SK-N-SH treated with all-trans-retinoic acid at 6 μM for 48 hours (cell line): ENCODE measurements at regions not wholly inside any gene's neighbourhood (a gene's known extent, or its start where the extent isn't known, plus 50 kb on each side); places are given as distances from the start of the nearest gene placed in this dataset.

ENCODE experiments used
- ATAC-seq: fragments of 200-7000 bp; cut with Tn5 transposase; 3 replicates; pipeline ENCODE4 v1.9.1; 2020; ENCODE audit warnings: mild to moderate bottlenecking, moderate library complexity
- ARNTL ChIP-seq: fragments of 450-650 bp; formaldehyde crosslinking; IDR thresholded peaks from 2 replicates; pipeline ENCODE4 v1.5.0; 2020; ENCODE audit warnings: low read depth, mild to moderate bottlenecking, moderate library complexity, borderline replicate concordance
- BACH2 ChIP-seq: fragments of 250-450 bp; sonication (Bioruptor Pico); IDR thresholded peaks from 2 replicates; pipeline ENCODE4 v1.9.0; 2021; ENCODE audit warnings: mild to moderate bottlenecking, borderline replicate concordance
- CREB5 ChIP-seq: fragments of 250-450 bp; sonication (Bioruptor Pico); IDR thresholded peaks from 2 replicates; pipeline ENCODE4 v1.5.1; 2020; ENCODE audit warnings: low read depth, mild to moderate bottlenecking, moderate library complexity
- CSDC2 ChIP-seq: fragments of 250-450 bp; sonication (Bioruptor Pico); IDR thresholded peaks from 2 replicates; pipeline ENCODE4 v1.5.0; 2020; ENCODE audit warnings: mild to moderate bottlenecking, moderate library complexity
- CSRNP3 ChIP-seq: fragments of 250-450 bp; sonication (Bioruptor Pico); IDR thresholded peaks from 2 replicates; pipeline ENCODE4 v1.5.1; 2021; ENCODE audit warnings: mild to moderate bottlenecking, moderate library complexity
- ESRRG ChIP-seq: fragments of 250-450 bp; sonication (Bioruptor Pico); IDR thresholded peaks from 2 replicates; pipeline ENCODE4 v1.6.1; 2021; ENCODE audit warnings: mild to moderate bottlenecking
- GLIS3 ChIP-seq: fragments of 250-450 bp; sonication (Bioruptor Pico); IDR thresholded peaks from 2 replicates; pipeline ENCODE4 v1.5.0; 2020; ENCODE audit warnings: mild to moderate bottlenecking, moderate library complexity
- ISL1 ChIP-seq: fragments of 250-450 bp; sonication (Bioruptor Pico); IDR thresholded peaks from 2 replicates; pipeline ENCODE4 v2.1.2; 2022; ENCODE audit warnings: mild to moderate bottlenecking, moderate library complexity
- PATZ1 ChIP-seq: fragments of 250-450 bp; sonication (Bioruptor Pico); IDR thresholded peaks from 2 replicates; pipeline ENCODE4 v1.8.0; 2020; ENCODE audit warnings: mild to moderate bottlenecking, moderate library complexity, borderline replicate concordance
- POU6F1 ChIP-seq: fragments of 250-450 bp; sonication (Bioruptor Pico); IDR thresholded peaks from 2 replicates; pipeline ENCODE4 v1.8.0; 2021; ENCODE audit warnings: low read depth, mild to moderate bottlenecking, moderate library complexity, borderline replicate concordance
- RARB ChIP-seq: fragments of 250-450 bp; sonication (Bioruptor Pico); IDR thresholded peaks from 2 replicates; pipeline ENCODE4 v1.8.0; 2021; ENCODE audit warnings: mild to moderate bottlenecking, moderate library complexity
- SNAI2 ChIP-seq: fragments of 250-450 bp; sonication (Bioruptor Pico); IDR thresholded peaks from 2 replicates; pipeline ENCODE4 v1.5.0; 2020; ENCODE audit warnings: mild to moderate bottlenecking, moderate library complexity
- TCF4 ChIP-seq: fragments of 250-450 bp; sonication (Bioruptor Pico); IDR thresholded peaks from 2 replicates; pipeline ENCODE4 v1.8.0; 2021; ENCODE audit warnings: mild to moderate bottlenecking, moderate library complexity, borderline replicate concordance
- TOX ChIP-seq: fragments of 250-450 bp; sonication (Bioruptor Pico); IDR thresholded peaks from 2 replicates; pipeline ENCODE4 v1.8.0; 2021; ENCODE audit warnings: mild to moderate bottlenecking, moderate library complexity, borderline replicate concordance
- TSHZ2 ChIP-seq: fragments of 250-450 bp; sonication (Bioruptor Pico); IDR thresholded peaks from 2 replicates; pipeline ENCODE4 v1.5.0; 2020; ENCODE audit warnings: mild to moderate bottlenecking, moderate library complexity
- ZC3H10 ChIP-seq: fragments of 250-450 bp; sonication (Bioruptor Pico); IDR thresholded peaks from 2 replicates; pipeline ENCODE4 v1.5.1; 2021; ENCODE audit warnings: mild to moderate bottlenecking, moderate library complexity
- ZFP3 ChIP-seq: fragments of 250-450 bp; sonication (Bioruptor Pico); IDR thresholded peaks from 2 replicates; pipeline ENCODE4 v1.5.0; 2020; ENCODE audit warnings: mild to moderate bottlenecking, moderate library complexity
- ZFP30 ChIP-seq: fragments of 450-650 bp; formaldehyde crosslinking; IDR thresholded peaks from 2 replicates; pipeline ENCODE4 v1.5.0; 2022; ENCODE audit warnings: mild to moderate bottlenecking, moderate library complexity
- ZNF565 ChIP-seq: fragments of 450-650 bp; formaldehyde crosslinking; conservative IDR thresholded peaks from 2 replicates; pipeline ENCODE4 v1.5.0; 2020; ENCODE audit warnings: low read depth, mild to moderate bottlenecking, moderate library complexity
- ZNF70 ChIP-seq: fragments of 450-650 bp; formaldehyde crosslinking; IDR thresholded peaks from 2 replicates; pipeline ENCODE4 v1.5.0; 2020; ENCODE audit warnings: mild to moderate bottlenecking, moderate library complexity
- ZNF8 ChIP-seq: fragments of 450-650 bp; formaldehyde crosslinking; IDR thresholded peaks from 2 replicates; pipeline ENCODE4 v1.5.0; 2020; ENCODE audit warnings: mild to moderate bottlenecking, moderate library complexity

GRCh38 chr5:2472670-2473069, 278.8 kb downstream of the IRX2 start (continued):
- no peak for TF ChIP-seq SNAI2 (CRISPR knock-in tag)
- TF ChIP-seq CREB5 (CRISPR knock-in tag), result no peak

GRCh38 chr5:2471152-2471879, 280.2 kb downstream of the IRX2 start:
- TF ChIP-seq CSDC2 (CRISPR knock-in tag), result no peak
- TF ChIP-seq TCF4, result no peak
- TF ChIP-seq ARNTL (CRISPR knock-in tag), result no peak
- TF ChIP-seq ZNF70, result no peak
- TF ChIP-seq ESRRG (CRISPR knock-in tag), result no peak
- TF ChIP-seq PATZ1 (CRISPR knock-in tag), result no peak
- TF ChIP-seq ZFP30 (CRISPR knock-in tag), result no peak
- TF ChIP-seq ZNF565, result no peak
- no peak for TF ChIP-seq CREB5 (CRISPR knock-in tag)
- TF ChIP-seq RARB, result no peak
- ATAC-seq, result no peak

GRCh38 chr5:2466966-2467365, 284.5 kb downstream of the IRX2 start:
- TF ChIP-seq ESRRG (CRISPR knock-in tag) (no peak), CREB5 (CRISPR knock-in tag) (no peak), PATZ1 (CRISPR knock-in tag) (no peak), CSDC2 (CRISPR knock-in tag) (no peak), GLIS3 (no peak), ZFP30 (CRISPR knock-in tag) (no peak), TOX (CRISPR knock-in tag) (no peak), SNAI2 (CRISPR knock-in tag) (no peak), ISL1 (no peak), BACH2 (no peak), ZC3H10 (no peak), POU6F1 (no peak), CSRNP3 (CRISPR knock-in tag) (no peak), TCF4 (no peak), ZFP3 (CRISPR knock-in tag) (no peak), TSHZ2 (CRISPR knock-in tag) (no peak), ZNF565 (no peak), ZNF70 (no peak), ZNF8 (CRISPR knock-in tag) (no peak), ARNTL (CRISPR knock-in tag) (no peak)
- TF ChIP-seq, all 23 proteins: peak for 0
- no peak for ATAC-seq
